ENCODE measurements at regions not wholly inside any gene's neighbourhood (a gene's known extent, or its start where the extent isn't known, plus 50 kb on each side); places are given as distances from the start of the nearest gene placed in this dataset.

GRCh38 chr11:127559978-127560377 is 559.4 kb upstream of the KIRREL3 start:
- CTCF ChIA-PET: no interaction called here
- Mint-ChIP-seq H3K36me3 (ENCODE audit: insufficient read depth, unreplicated experiment) (no peaks in the 10 kb centered on the region), H3K27me3 (ENCODE audit: insufficient read depth, unreplicated experiment) (no peaks in the 10 kb centered on the region), H3K4me3 (ENCODE audit: unreplicated experiment) (no peak overlapping the region), H3K4me1 (ENCODE audit: insufficient read depth, unreplicated experiment) (peaks cover 5% of the 10 kb centered on the region), H3K27ac (ENCODE audit: low read depth, unreplicated experiment) (no peak overlapping the region), H3K9me3 (ENCODE audit: unreplicated experiment) (no peaks in the 10 kb centered on the region)
- intact Hi-C loops (cut with micrococcal nuclease): no loop called here
- no peak for DNase-seq (ENCODE audit: unreplicated experiment)
- TF ChIP-seq CTCF (IDR thresholded peaks at IDR 0.05; ENCODE audit: unreplicated experiment): no peak
- BruUV-seq (replicated peaks): no TSS peak
- POLR2A ChIA-PET: no interaction called here

DNA sequence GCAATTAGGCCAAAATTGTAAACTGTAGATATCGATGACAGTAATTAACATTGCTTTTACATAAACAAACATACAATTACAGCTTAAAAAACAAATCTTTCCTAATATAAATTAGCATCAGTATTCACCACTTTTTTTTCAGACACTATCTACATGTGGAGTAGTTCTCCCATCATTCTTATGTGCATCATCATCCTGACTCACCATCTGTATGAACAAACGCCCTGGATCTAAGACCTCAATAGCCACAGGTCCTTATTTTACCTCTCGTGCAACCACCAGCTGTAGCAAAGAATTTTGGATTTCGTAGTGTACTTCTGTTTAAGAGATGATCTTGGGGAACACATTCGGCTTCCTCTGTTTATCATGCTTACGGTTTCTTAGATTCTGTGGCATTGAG is 551.9 kb upstream of the KIRREL3 start:
- CTCF ChIA-PET: interaction anchor here (1.2 kb wide), 1 partner anchor 24 kb away, joined by 3 read pairs; no protein-coding TSS in a partner anchor
- Mint-ChIP-seq H3K27me3 (ENCODE audit: insufficient read depth, unreplicated experiment) (no peaks in the 10 kb centered on the region), H3K4me1 (ENCODE audit: insufficient read depth, unreplicated experiment) (no peaks in the 10 kb centered on the region), H3K27ac (ENCODE audit: low read depth, unreplicated experiment) (no peak overlapping the region), H3K36me3 (ENCODE audit: insufficient read depth, unreplicated experiment) (no peaks in the 10 kb centered on the region), H3K4me3 (ENCODE audit: unreplicated experiment) (no peak overlapping the region), H3K9me3 (ENCODE audit: unreplicated experiment) (peaks cover 2% of the 10 kb centered on the region)
- POLR2A ChIA-PET: interaction anchor here (0.6 kb wide), 1 partner anchor 1636 kb away, joined by 3 read pairs; no protein-coding TSS in a partner anchor
- no peak for TF ChIP-seq CTCF (IDR thresholded peaks at IDR 0.05; ENCODE audit: unreplicated experiment)
- intact Hi-C loops (cut with micrococcal nuclease): no loop called here
- peak; percentile 17 for DNase-seq (ENCODE audit: unreplicated experiment)
- no TSS peak for BruUV-seq (replicated peaks)

GRCh38 chr11:127531167-127531566 is 530.6 kb upstream of the KIRREL3 start:
- H3K27ac Mint-ChIP-seq (ENCODE audit: low read depth, unreplicated experiment): no peak overlapping the region
- no peaks in the 10 kb centered on the region for H3K36me3 Mint-ChIP-seq (ENCODE audit: insufficient read depth, unreplicated experiment)
- BruUV-seq (replicated peaks): no TSS peak
- ChIA-PET CTCF (interaction anchor here (0.9 kb wide), 1 partner anchor 9 kb away, joined by 4 read pairs; no protein-coding TSS in a partner anchor), POLR2A (interaction anchor here (0.8 kb wide), 1 partner anchor 421 kb away, joined by 5 read pairs; no protein-coding TSS in a partner anchor)
- no peaks in the 10 kb centered on the region for H3K4me1 Mint-ChIP-seq (ENCODE audit: insufficient read depth, unreplicated experiment)
- intact Hi-C loops (cut with micrococcal nuclease): no loop called here
- DNase-seq (ENCODE audit: unreplicated experiment): no peak
- H3K9me3 Mint-ChIP-seq (ENCODE audit: unreplicated experiment): no peaks in the 10 kb centered on the region
- H3K27me3 Mint-ChIP-seq (ENCODE audit: insufficient read depth, unreplicated experiment): no peaks in the 10 kb centered on the region
- H3K4me3 Mint-ChIP-seq (ENCODE audit: unreplicated experiment): no peak overlapping the region
- TF ChIP-seq CTCF (IDR thresholded peaks at IDR 0.05; ENCODE audit: unreplicated experiment): no peak

DNA sequence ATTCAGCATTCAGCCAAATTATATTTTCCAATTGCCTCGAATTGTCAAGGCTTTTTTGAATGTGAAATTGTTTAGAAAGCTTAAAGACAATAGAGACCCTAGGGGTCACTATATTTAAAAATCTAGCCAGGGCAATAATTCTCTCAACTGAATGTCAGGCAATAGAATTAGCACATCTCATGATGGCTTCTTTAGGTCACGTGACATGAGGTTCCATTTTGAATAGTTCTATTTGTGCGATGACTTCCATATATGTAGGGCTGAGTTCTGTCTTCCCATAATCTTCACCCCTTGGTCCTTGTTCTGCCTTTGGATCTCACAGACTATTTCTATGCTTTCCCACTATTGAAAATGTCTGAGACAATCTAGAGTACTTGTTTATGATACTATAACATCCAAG is 527.7 kb upstream of the KIRREL3 start:
- H3K4me3 Mint-ChIP-seq (ENCODE audit: unreplicated experiment): no peak overlapping the region
- no TSS peak for BruUV-seq (replicated peaks)

More for the DNA sequence above, 527.7 kb upstream of the KIRREL3 start:
- intact Hi-C loops (cut with micrococcal nuclease): no loop called here
- ChIA-PET POLR2A (no interaction called here), CTCF (no interaction called here)
- H3K9me3 Mint-ChIP-seq (ENCODE audit: unreplicated experiment): no peaks in the 10 kb centered on the region
- H3K27me3 Mint-ChIP-seq (ENCODE audit: insufficient read depth, unreplicated experiment): no peaks in the 10 kb centered on the region
- TF ChIP-seq CTCF (IDR thresholded peaks at IDR 0.05; ENCODE audit: unreplicated experiment): no peak
- no peak overlapping the region for H3K27ac Mint-ChIP-seq (ENCODE audit: low read depth, unreplicated experiment)
- H3K36me3 Mint-ChIP-seq (ENCODE audit: insufficient read depth, unreplicated experiment): no peaks in the 10 kb centered on the region
- DNase-seq (ENCODE audit: unreplicated experiment): no peak
- H3K4me1 Mint-ChIP-seq (ENCODE audit: insufficient read depth, unreplicated experiment): peaks cover 4% of the 10 kb centered on the region

Measured in MCF 10A (cell line).